SK-N-MC (cell line): ENCODE measurements at regions not wholly inside any gene's neighbourhood (a gene's known extent, or its start where the extent isn't known, plus 50 kb on each side); places are given as distances from the start of the nearest gene placed in this dataset.

Experiments used
- EZH2 ChIP-seq: fragments of 200-600 bp; sonication (generic); IDR thresholded peaks from one replicate; pipeline ENCODE4 v1.6.1; 2017; ENCODE audit warnings: antibody characterized with exemption
- FOXP2 ChIP-seq: optimal IDR thresholded peaks from 2 replicates; pipeline ENCODE3; 2011; ENCODE audit warnings: mild to moderate bottlenecking, moderate library complexity; ENCODE audit not compliant: insufficient read depth; ENCODE audit errors: extremely low read length, control extremely low read depth
- POLR2AphosphoS5 ChIP-seq: IDR thresholded peaks from 2 replicates; pipeline ENCODE4 v1.6.1; 2012; ENCODE audit warnings: mild to moderate bottlenecking, low read depth, low read length, borderline replicate concordance

DNA sequence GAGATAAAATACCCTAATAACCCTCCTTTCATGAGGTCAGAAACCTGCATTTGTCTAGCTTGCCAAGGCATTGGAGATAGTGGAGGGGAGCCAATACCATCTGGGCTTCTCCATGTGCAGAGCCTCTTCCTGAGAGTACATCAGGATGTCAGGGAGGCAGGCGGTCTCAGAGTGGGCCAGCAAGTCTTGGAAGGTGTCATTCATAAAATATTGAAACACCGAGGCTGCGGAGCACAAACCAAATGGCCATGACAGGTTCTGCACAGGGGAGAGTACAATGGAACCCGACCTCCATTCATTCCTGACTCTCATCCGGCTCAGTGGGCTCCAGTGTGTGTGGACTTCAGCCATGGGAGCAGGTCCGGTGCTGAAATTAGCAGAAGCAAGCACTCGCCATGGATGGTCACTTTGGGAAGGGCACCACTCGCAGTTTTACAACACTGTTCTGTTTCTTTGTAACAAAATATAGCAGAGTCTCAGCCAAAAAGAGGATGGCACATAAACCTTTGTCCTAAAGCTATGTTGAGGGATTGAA is 446.6 kb downstream of the SIPA1L2 start:
- TF ChIP-seq EZH2 (no peak), POLR2AphosphoS5 (no peak), FOXP2 (no peak)
